Activated effector memory CD4-positive, alpha-beta T cell treated with Interleukin-2 at 50 U/mL for 16 hours (primary cell): ENCODE measurements at regions not wholly inside any gene's neighbourhood (a gene's known extent, or its start where the extent isn't known, plus 50 kb on each side); places are given as distances from the start of the nearest gene placed in this dataset.

Source experiments
- DNase-seq: peaks from one replicate; pipeline ENCODE4 v3.0.0-alpha.2; 2020

GRCh38 chr7:25930492-25931048 is 221.4 kb upstream of the NFE2L3 start:
- no peak for DNase-seq

GRCh38 chr7:25931156-25931555 is 220.8 kb upstream of the NFE2L3 start:
- DNase-seq: no peak

GRCh38 chr7:25933921-25934320 is 218.1 kb upstream of the NFE2L3 start:
- no peak for DNase-seq

- no peak for DNase-seq
Observed at GRCh38 chr7:25940086-25940906, 211.7 kb upstream of the NFE2L3 start.

GRCh38 chr7:25944777-25945515 is 207.1 kb upstream of the NFE2L3 start:
- no peak for DNase-seq

GRCh38 chr7:25945608-25946007 is 206.4 kb upstream of the NFE2L3 start:
- no peak for DNase-seq

GRCh38 chr7:25946181-25946580 is 205.8 kb upstream of the NFE2L3 start:
- DNase-seq: no peak

GRCh38 chr7:25947669-25948516 is 204.1 kb upstream of the NFE2L3 start:
- no peak for DNase-seq

- DNase-seq: no peak
Observed at GRCh38 chr7:25949736-25950487, 202.1 kb upstream of the NFE2L3 start.

GRCh38 chr7:25950488-25951413 is 201.2 kb upstream of the NFE2L3 start:
- peak; percentile 82 for DNase-seq

GRCh38 chr7:25951414-25952260 is 200.4 kb upstream of the NFE2L3 start:
- no peak for DNase-seq

GRCh38 chr7:25952261-25953057 is 199.5 kb upstream of the NFE2L3 start:
- no peak for DNase-seq

- no peak for DNase-seq
Observed at GRCh38 chr7:25953859-25954258, 198.1 kb upstream of the NFE2L3 start.

GRCh38 chr7:25954395-25954794 is 197.6 kb upstream of the NFE2L3 start:
- DNase-seq: no peak

GRCh38 chr7:25959168-25959734 is 192.7 kb upstream of the NFE2L3 start:
- no peak for DNase-seq

GRCh38 chr7:25963733-25964132 is 188.3 kb upstream of the NFE2L3 start:
- no peak for DNase-seq

- DNase-seq: no peak
Observed at GRCh38 chr7:25964483-25964991, 187.5 kb upstream of the NFE2L3 start.

GRCh38 chr7:25965405-25966123 is 186.4 kb upstream of the NFE2L3 start:
- no peak for DNase-seq
